Astrocyte (in vitro differentiated cells and primary cell): ENCODE measurements at regions not wholly inside any gene's neighbourhood (a gene's known extent, or its start where the extent isn't known, plus 50 kb on each side); places are given as distances from the start of the nearest gene placed in this dataset.
"Not testable (repeated sequence)": the region's sequence is repeated elsewhere in the genome, so short reads cannot be mapped to it uniquely, and the experiment has no call there.

Source experiments
- DNase-seq: peaks from one replicate; pipeline ENCODE4 v3.0.0-alpha.2; 2010; ENCODE audit warnings: low read depth
- FAIRE-seq: peaks from 2 replicates; lab custom pipeline; 2011; peaks lifted over from hg19 to GRCh38; lab: Jason Lieb, UNC
- H2AFZ ChIP-seq: 2 replicates; pipeline ENCODE4 v1.6.0; 2012; ENCODE audit warnings: low read depth, low read length, inconsistent platforms
- H3K27ac ChIP-seq: 2 replicates; pipeline ENCODE4 v1.5.1; 2011; ENCODE audit warnings: low read depth, low read length, inconsistent platforms
- H3K27me3 ChIP-seq: 2 replicates; pipeline ENCODE4 v1.6.0; 2011; ENCODE audit warnings: low read length, inconsistent platforms; ENCODE audit not compliant: insufficient read depth
- H3K36me3 ChIP-seq: 2 replicates; pipeline ENCODE4 v1.5.1; 2011; ENCODE audit warnings: low read length, inconsistent platforms; ENCODE audit not compliant: insufficient read depth
- H3K4me1 ChIP-seq: 2 replicates; pipeline ENCODE4 v1.5.1; 2011; ENCODE audit warnings: low read length, inconsistent platforms; ENCODE audit not compliant: insufficient read depth
- H3K4me2 ChIP-seq: 2 replicates; pipeline ENCODE4 v1.6.0; 2012; ENCODE audit warnings: low read length, inconsistent platforms
- H3K4me3 ChIP-seq: 2 replicates; pipeline ENCODE4 v1.5.1; 2011; ENCODE audit warnings: low read depth, mild to moderate bottlenecking, low read length, inconsistent platforms; ENCODE audit not compliant: insufficient read depth
- H3K79me2 ChIP-seq: 2 replicates; pipeline ENCODE4 v1.6.0; 2012; ENCODE audit warnings: mild to moderate bottlenecking, low read length, inconsistent platforms; ENCODE audit not compliant: insufficient read depth
- H3K9ac ChIP-seq: 2 replicates; pipeline ENCODE4 v1.6.0; 2012; ENCODE audit warnings: mild to moderate bottlenecking, low read length, inconsistent platforms
- H3K9me3 ChIP-seq: 2 replicates; pipeline ENCODE4 v1.5.1; 2012; ENCODE audit warnings: low read depth, mild to moderate bottlenecking, low read length, inconsistent platforms; ENCODE audit not compliant: insufficient read depth
- H4K20me1 ChIP-seq: 2 replicates; pipeline ENCODE4 v1.6.0; 2012; ENCODE audit warnings: low read length, inconsistent platforms; ENCODE audit not compliant: insufficient read depth
- H3K27ac Mint-ChIP-seq: one replicate; pipeline ENCODE4 v1.8.0; 2021; ENCODE audit warnings: mild to moderate bottlenecking, mixed read lengths; ENCODE audit not compliant: unreplicated experiment
- H3K27me3 Mint-ChIP-seq: one replicate; pipeline ENCODE4 v1.8.0; 2021; ENCODE audit warnings: low read depth, mixed read lengths; ENCODE audit not compliant: unreplicated experiment
- H3K36me3 Mint-ChIP-seq: one replicate; pipeline ENCODE4 v1.8.0; 2021; ENCODE audit warnings: low read depth, mixed read lengths; ENCODE audit not compliant: unreplicated experiment
- H3K4me1 Mint-ChIP-seq: one replicate; pipeline ENCODE4 v1.8.0; 2021; ENCODE audit warnings: low read depth, mixed read lengths; ENCODE audit not compliant: unreplicated experiment
- H3K4me3 Mint-ChIP-seq: one replicate; pipeline ENCODE4 v1.8.0; 2021; ENCODE audit warnings: mild to moderate bottlenecking, moderate library complexity, mixed read lengths; ENCODE audit not compliant: unreplicated experiment
- H3K9me3 Mint-ChIP-seq: one replicate; pipeline ENCODE4 v1.8.0; 2021; ENCODE audit warnings: mild to moderate bottlenecking, mixed read lengths; ENCODE audit not compliant: unreplicated experiment
- EZH2 ChIP-seq: IDR thresholded peaks from 2 replicates; pipeline ENCODE4 v1.6.1; 2012; ENCODE audit warnings: mild to moderate bottlenecking, low read length, inconsistent platforms; ENCODE audit not compliant: insufficient read depth
- TF ChIP-seq, protein P1 (sequence below): IDR thresholded peaks from 2 replicates; pipeline ENCODE4 v1.5.1; 2011; ENCODE audit warnings: low read depth, mild to moderate bottlenecking, inconsistent platforms, low read length, moderate library complexity; ENCODE audit not compliant: insufficient read depth

DNA sequence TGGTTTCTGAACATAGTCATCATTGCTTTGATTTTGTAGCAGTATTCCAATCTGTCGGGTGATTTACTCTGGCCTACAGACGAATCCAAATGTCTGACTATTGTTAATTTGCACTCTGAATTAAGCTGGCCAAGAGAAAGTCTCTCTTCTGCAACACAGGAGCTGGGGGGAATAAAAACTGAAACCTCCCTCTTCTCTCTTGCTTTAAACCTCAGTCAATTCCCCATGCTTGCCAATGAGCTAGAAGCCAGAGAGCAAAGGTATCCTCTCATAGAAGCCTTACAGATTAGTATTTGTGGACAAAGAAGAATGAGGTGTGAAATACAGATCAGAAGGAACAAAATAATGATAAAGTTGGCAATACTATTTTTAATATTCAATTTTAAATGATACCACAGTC is 353.9 kb upstream of the CDH10 start:
- DNase-seq (no peak), FAIRE-seq (no peak)
- Mint-ChIP-seq H3K27ac (no peak overlapping the region), H3K9me3 (peaks cover 8% of the 10 kb centered on the region), H3K4me1 (no peaks in the 10 kb centered on the region), H3K4me3 (no peak overlapping the region), H3K36me3 (no peaks in the 10 kb centered on the region), H3K27me3 (no peaks in the 10 kb centered on the region)
- H3K36me3 ChIP-seq = no peaks in the 10 kb centered on the region
- H2AFZ ChIP-seq = no peak overlapping the region
- H3K9ac ChIP-seq = no peak overlapping the region
- H3K4me2 ChIP-seq = no peak overlapping the region
- no peaks in the 10 kb centered on the region for H4K20me1 ChIP-seq
- no peak overlapping the region for H3K4me3 ChIP-seq
- no peak for TF ChIP-seq EZH2
- TF ChIP-seq, protein P1, sequence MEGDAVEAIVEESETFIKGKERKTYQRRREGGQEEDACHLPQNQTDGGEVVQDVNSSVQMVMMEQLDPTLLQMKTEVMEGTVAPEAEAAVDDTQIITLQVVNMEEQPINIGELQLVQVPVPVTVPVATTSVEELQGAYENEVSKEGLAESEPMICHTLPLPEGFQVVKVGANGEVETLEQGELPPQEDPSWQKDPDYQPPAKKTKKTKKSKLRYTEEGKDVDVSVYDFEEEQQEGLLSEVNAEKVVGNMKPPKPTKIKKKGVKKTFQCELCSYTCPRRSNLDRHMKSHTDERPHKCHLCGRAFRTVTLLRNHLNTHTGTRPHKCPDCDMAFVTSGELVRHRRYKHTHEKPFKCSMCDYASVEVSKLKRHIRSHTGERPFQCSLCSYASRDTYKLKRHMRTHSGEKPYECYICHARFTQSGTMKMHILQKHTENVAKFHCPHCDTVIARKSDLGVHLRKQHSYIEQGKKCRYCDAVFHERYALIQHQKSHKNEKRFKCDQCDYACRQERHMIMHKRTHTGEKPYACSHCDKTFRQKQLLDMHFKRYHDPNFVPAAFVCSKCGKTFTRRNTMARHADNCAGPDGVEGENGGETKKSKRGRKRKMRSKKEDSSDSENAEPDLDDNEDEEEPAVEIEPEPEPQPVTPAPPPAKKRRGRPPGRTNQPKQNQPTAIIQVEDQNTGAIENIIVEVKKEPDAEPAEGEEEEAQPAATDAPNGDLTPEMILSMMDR = no peak
- no peaks in the 10 kb centered on the region for H3K79me2 ChIP-seq
- no peak overlapping the region for H3K27ac ChIP-seq
- H3K4me1 ChIP-seq = no peaks in the 10 kb centered on the region
- H3K27me3 ChIP-seq = no peaks in the 10 kb centered on the region
- H3K9me3 ChIP-seq = no peaks in the 10 kb centered on the region

DNA sequence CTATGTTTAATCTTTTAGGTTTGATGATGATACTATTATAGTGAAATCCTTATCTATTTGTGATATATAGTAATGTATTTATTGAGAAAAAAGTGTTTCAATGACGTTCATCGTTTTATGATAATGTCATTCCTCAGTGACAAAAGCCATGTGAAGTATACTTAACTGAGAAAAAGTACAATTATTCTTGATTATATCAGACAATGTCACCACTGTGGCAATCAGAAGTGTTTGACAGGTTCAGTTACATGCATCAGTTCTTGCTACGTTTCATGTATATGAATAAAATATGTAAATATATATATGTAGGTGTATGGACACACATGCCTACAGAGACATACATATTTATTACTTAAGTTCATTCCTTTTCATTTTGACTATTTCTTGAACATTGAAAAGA is 341.5 kb upstream of the CDH10 start:
- Mint-ChIP-seq H3K4me3 (no peak overlapping the region), H3K36me3 (no peaks in the 10 kb centered on the region), H3K9me3 (no peaks in the 10 kb centered on the region), H3K27ac (no peak overlapping the region), H3K27me3 (no peaks in the 10 kb centered on the region), H3K4me1 (no peaks in the 10 kb centered on the region)
- no peak overlapping the region for H3K4me3 ChIP-seq
- TF ChIP-seq EZH2 = no peak
- TF ChIP-seq, protein P1 = no peak
- no peak overlapping the region for H2AFZ ChIP-seq
- DNase-seq (no peak), FAIRE-seq (no peak)
- H3K79me2 ChIP-seq = no peaks in the 10 kb centered on the region
- no peak overlapping the region for H3K4me2 ChIP-seq
- no peak overlapping the region for H3K9ac ChIP-seq
- no peaks in the 10 kb centered on the region for H3K36me3 ChIP-seq
- H3K27ac ChIP-seq = no peak overlapping the region
- no peaks in the 10 kb centered on the region for H3K9me3 ChIP-seq
- no peaks in the 10 kb centered on the region for H4K20me1 ChIP-seq
- H3K27me3 ChIP-seq = no peaks in the 10 kb centered on the region
- no peaks in the 10 kb centered on the region for H3K4me1 ChIP-seq

DNA sequence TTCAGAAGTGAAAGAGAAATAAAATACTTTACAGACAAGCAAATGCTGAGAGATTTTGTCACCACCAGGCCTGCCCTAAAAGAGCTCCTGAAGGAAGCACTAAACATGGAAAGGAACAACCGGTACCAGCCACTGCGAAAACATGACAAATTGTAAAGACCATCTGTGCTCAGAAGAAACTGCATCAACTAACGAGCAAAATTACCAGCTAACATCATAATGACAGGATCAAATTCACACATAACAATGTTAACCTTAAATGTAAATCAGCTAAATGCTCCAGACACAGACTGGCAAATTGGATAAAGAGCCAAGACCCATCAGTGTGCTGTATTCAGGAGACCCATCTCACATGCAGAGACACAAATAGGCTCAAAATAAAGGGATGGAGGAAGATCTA is 333.8 kb upstream of the CDH10 start:
- not testable (repeated sequence) for H4K20me1 ChIP-seq, H3K27me3 ChIP-seq, H3K36me3 ChIP-seq, H3K4me2 ChIP-seq, H3K27me3 Mint-ChIP-seq, H3K27ac ChIP-seq, H3K9ac ChIP-seq, H3K4me3 ChIP-seq, H3K27ac Mint-ChIP-seq, FAIRE-seq, H3K4me1 ChIP-seq, H3K4me1 Mint-ChIP-seq, H3K9me3 ChIP-seq, H2AFZ ChIP-seq, H3K36me3 Mint-ChIP-seq, H3K4me3 Mint-ChIP-seq, H3K9me3 Mint-ChIP-seq, H3K79me2 ChIP-seq, DNase-seq
